ENCODE measurements at regions not wholly inside any gene's neighbourhood (a gene's known extent, or its start where the extent isn't known, plus 50 kb on each side); places are given as distances from the start of the nearest gene placed in this dataset.

DNA sequence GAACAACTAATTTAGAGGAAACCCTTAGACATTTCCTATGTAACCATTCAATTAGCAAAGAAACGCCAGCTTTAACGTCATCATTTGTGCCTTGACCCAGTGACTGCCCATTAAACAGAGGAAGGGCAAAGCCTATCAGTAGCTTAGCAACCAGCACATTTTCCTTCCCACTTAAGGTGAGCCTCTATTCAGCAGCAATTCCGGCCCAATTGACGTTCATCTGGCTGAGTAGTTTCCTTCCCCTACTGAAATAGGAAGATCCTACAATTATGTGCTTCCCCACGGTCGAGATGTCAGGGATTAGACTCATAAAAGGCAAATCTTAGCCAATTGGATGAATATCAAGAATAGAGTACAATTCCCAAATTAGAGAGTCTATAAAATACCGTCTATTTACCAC is 482.1 kb upstream of the ADAMTS5 start:
- DNase-seq: no peak

DNA sequence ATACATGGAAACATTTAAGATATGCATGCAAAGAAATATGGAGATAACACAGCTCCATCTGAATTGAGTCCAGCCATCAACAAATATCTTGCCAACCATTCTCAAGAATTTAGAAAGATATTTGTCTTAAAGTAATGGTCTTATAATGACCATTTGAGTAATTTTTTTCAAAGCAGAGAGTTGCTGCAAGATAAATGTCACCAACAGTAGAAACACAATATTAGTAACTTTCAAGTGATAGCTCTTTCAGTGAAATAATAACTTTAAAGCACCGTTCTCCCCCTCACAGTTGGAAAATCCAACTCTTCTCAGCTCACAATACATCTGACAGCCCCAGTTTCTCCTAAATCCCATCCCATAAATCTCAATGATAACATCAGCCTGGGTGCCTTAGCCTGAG is 481.0 kb upstream of the ADAMTS5 start:
- no peak for DNase-seq

DNA sequence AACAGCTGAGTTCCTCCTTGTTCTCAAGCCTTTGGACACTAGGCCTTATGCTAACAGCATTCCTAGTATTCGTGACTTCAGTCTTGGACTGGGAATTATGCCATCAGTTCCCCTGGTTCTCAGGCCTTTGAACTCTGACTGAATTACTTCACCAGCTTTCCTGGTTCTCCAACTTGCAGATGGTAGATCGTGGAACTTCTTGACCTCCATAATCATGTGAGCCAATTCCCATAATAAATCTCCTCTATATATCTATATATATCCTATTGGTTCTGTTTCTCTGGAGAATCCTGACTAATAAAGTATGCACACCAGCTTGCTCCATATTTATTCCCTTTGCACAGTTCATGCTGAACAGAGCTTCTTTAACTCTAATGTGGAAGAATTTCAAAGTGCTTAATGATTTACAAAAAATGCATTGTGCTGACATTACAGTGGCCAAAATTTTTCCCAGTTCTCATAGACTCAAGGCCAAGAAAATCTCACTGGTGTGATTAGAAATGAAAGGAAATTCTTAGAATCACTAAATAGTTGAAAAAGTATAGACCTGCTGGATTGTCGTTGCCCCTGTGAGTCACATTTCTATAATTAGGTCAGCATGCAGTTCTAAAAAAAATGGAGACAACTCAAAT is 462.9 kb upstream of the ADAMTS5 start:
- no peak for DNase-seq

DNA sequence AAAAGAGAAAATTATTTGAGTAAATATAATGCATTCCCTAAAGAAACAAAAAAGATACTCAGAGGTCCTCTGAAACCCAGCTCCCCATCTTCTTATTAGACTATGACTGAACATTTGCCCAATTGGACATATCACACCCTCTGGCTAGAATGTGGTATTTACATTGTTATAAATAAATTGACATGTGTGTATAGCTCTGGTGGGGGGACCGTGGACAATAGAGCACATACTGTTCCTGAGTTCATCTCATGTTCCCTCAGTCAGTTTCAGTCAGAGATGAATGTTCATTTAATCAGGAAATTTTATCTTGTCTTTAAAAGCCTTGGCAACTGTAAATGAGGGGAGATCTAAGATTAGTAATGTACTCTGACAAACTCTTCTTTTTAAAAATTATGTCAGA is 459.3 kb upstream of the ADAMTS5 start:
- DNase-seq: no peak

DNA sequence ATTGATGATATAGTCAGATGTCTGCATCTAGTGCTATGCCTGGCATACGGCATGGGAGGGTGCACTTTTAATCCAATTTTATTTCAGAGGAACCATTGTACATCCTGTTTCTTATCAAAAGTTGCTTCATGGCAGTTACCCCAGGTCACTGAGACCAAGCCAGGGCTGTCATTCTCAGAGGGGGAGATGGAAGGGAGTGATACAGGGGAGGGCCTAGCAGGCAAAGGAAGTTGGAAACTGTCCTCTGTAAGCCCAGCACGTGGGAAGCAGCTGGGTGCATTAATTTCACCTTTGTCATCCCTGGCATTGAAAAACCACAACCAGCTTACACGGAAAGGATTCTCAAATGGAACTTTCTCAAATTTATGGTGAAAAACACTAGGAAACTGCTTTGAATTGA is 458.7 kb upstream of the ADAMTS5 start:
- no peak for DNase-seq

DNA sequence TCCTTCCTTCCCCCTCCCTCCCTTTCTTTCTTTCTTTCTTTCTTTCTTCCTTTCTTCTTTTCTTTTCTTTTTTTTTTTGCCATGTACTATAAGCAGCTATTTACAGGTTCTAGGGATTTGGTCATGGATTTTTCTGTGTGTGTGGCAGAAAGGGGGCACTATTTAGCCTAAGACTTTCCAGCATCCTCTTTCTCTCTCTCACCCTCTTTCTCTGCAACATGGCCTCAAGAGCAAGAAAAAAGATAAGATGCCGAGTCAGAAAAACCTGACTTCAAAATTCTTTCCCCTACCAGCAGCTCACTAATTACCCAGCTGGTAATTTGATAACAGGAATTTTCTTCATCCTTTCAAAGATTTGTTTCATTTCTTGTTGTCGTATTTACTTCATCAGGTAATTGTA is 458.3 kb upstream of the ADAMTS5 start:
- no peak for DNase-seq

DNA sequence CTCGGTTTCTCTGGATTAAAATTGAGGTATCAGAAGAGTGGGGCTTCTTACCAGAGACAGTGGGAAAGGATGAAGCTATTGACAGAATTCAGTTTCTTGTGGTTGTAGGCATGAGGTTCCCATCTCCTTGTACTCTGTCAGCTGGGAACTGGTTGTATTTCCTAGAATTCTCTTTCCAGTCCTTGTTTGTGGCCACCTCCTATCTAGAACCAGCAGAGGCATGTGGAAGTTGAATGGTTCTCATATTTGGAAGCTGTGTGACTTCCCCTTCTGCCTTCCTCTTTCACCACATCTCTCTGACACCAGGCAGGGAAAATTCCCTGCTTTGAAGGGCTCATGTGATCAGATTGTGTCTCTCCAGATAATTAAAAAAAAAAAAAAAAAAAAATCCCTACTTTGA is 457.7 kb upstream of the ADAMTS5 start:
- DNase-seq: no peak

DNA sequence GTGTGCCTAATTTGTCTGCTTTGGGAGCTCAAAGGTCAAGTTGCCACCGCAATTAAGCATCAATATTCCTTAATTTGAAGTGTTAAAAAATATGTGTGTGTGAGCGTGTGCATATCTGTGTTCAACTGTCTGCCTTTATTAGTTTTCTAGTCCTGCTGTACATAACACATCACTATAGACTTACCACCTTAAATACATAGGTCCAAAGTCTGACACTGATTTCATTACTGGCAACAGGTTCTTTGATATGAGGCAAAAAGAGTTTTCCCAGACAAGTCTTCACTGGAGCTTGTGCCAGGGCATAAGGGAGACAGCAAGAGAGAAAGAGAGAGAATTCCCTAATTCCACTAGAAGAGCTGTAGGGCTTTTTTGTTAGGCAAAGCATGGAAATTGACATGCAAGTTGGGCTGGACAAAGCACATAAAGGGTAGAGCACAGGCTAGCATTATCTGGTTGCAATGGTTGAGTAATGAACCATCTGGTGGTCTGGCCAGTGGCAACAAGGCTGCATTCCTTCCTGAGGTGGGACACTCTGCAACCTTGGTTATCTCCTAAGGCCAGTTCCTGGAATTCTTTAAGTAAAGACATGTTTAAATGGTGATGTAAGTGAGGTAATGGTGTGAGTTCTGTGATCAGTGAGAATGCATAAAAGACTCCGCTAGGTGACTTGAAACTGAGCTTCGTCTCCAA is 457.2 kb upstream of the ADAMTS5 start:
- no peak for DNase-seq

DNA sequence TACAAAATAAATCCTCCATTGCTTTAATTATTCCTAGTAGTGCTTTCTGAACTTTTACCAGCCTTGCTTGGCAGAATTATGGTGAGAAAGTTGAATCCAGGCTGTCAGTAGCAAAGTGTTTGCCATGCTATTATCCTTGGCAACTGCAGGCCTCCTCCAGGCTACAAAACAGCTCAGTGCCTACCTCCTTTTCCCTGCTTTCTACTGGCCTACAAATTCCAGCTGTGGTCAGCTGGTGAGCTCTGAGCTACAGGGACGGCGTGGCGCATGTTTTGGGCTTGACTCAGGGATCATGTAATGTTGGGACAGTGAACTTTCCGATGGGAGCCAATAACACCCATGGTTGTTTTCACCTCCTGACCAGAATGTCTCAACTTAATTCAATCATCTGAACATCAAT is 456.1 kb upstream of the ADAMTS5 start:
- no peak for DNase-seq

DNA sequence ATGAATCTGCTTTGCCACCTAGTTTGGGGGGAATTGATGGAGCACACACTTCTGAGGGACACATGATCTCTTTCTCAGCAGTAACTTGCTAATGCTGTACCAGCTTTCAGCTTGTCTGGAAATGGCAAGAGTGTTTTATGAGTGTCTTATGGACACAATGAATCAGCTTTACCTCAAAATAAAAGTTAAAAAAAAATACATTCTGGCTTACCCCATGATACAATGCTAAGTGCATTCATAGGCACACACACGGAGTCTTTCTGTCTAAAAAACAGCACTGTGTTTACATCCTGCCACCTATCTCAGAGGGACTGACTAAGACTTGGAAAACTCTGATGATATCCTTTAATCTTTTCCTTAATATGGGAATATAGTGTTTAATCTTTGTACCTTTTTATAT is 455.5 kb upstream of the ADAMTS5 start:
- DNase-seq: no peak

DNA sequence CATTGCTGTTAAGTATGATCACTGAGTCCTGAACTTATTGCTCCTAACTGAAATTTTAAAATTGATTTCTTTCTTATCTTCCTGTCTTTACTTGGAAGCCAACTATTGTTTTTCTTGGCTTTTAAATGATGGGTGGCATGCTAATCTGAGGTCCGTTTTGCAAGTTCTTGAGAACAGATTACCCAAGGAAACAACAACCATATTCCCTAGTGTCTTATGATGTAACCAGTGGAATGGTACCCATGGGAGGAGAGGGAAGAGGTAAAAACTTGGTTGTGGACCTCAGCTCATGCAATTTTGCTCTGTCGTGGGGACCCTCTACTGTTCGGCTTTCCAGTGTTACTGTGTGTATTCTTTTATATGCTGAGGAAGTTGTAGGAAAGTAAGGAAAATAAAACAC is 454.8 kb upstream of the ADAMTS5 start:
- no peak for DNase-seq

DNA sequence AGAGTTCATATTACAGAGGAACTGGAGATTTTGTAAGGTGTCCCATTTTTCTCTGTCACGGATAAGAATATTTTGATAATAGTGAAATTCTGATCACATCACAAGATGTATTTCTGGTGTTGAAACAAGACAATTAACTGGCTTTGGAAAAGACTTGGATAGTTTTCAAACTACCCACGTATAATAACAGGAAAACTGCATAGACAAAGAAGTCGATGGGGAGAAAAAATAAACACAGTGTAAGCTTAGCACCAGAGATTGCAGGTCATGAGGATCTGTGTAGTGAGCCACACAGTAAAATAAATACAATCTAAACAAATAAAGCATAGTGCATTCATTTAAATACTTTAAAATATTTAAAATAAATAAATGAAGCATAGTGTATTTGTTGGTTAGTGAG is 452.3 kb upstream of the ADAMTS5 start:
- no peak for DNase-seq

DNA sequence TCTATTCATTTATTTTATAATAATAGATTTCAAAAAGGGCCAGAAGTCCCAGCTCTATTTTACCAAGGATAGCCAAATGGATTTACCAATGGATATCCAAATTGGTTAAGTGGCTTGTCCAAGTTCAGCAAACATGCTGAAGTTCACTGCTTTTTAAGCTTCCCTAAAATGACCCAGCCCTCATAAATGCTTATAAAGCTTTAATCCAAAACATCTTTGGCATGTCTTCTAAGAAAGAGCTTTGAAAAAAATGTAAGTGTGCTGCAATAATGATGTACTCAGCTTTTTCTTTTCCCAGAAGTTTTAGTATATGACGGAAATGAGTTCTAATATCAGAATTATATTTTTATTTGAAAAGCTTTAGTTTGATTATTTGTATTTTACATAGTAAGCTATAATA is 451.5 kb upstream of the ADAMTS5 start:
- no peak for DNase-seq

DNA sequence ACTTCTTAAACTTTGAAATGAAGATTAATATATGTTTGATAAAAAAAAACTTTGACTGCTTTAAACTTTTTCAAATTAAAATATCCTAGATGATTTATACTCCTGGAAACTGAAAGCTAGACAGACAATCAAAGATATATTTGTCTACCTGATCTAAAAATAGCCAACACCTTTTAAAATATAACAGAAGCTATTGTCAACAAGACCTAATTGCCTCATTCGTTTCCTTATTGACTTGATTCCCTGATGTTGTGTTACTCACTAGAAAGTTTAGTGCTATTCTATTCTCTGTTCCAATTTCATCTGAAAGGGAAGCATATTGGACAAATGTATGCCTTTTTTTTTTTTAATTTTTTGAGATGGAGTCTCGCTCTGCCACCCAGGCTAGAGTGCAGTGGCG is 445.6 kb upstream of the ADAMTS5 start:
- no peak for DNase-seq

DNA sequence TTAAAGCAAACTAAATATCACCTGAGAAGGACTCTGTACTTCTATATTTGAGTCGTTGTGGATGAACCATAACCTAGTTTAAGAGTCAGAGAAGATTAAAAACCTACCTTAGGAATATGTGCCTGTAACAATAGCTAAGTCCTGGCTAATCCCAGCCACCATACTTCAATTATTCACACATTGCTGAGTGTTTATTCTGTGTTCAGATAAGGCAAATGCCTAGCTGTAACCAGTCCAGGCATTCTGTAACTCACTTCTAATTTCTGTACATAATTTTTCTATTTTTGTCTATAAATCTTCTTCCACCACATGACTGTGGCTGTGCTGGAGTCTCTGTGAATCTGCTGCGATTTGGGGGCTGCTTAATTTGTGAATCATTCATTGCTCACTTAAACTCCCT is 441.9 kb upstream of the ADAMTS5 start:
- no peak for DNase-seq

DNA sequence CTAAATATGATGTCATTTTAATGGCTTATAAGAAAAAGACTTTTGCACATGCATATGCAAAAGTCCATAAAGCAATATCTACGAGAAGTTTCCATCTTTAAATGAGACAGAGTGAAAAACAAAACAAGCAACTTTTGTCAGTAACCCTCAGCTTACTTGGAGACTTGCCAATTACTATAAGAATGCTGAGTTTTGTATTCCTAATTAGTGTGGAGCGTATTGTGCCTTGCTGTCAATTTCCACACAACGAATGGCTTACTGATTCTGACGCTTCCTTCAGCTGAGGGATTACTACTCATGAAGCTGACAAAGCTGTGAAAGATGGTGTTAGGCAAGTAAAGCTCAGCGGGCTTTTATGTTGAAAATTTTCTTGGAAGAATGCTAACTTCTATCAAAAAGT is 440.4 kb upstream of the ADAMTS5 start:
- no peak for DNase-seq

DNA sequence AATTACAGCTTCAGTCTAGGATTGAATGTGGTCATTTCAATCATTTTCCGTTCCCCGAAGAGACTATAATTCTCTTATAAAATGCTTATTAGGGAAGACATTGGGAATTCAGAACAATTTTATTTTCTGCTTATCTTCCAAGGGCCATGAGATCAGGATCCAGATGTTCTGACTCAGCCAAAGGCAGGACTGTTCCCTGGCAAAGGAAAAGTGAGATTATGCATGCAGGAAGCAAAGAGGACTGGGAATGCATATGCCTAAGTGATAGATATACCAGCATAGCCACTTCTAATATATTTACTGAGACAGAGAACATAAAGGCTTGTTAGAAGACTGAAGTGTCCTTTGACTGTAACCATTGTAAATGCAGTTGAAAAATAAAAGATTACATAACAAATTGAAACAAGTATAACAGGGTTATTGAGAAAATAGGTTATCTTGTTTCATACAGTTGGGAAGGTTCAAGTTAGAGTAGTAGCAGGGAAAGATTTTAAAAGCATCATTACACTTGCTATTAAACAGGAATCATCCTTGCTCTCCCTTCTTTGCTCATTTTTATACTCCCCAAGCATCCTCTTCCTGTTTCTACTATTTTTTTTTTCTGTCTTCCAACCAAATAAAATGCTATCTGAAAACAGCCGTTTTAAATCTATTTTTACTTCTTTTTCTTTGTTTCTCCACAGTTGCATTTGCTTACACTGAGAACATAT is 439.6 kb upstream of the ADAMTS5 start:
- no peak for DNase-seq

DNA sequence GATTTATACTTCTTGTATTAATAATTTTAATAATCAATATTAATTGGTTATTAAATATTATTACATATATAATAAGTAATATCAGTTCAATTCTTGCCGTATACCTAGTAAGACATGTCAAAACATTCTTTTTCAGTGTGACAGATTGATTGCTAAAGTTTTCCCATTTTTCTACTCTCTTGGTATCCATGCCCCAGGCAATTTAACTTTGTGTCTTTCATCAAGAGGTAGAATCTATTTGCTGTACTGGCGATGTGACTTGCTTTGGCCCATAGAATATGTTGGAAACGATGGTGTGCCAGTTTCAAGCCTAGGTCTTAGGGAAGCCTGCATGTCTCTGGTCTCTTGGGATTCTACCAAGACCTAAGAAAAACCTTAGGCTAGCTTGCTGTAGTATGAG is 436.1 kb upstream of the ADAMTS5 start:
- no peak for DNase-seq

DNA sequence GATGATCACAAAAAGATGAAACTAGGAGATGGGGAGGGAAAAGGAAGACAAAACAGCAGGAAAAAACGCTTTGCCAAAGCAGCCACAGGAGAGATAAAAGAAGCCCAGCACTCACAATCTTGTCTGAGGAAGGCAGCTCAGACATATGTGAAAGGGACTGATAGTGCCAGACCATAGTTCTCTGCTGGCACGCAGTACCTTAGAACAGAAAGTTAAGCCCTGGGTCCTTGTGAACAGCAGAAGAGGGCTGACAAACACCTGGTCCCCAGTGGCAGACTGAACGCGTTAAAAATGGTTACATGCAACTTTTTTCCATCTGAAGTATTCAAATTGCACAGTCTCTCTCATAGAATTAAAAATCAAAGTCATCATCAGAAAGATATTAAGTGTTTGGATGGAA is 433.2 kb upstream of the ADAMTS5 start:
- no peak for DNase-seq

DNA sequence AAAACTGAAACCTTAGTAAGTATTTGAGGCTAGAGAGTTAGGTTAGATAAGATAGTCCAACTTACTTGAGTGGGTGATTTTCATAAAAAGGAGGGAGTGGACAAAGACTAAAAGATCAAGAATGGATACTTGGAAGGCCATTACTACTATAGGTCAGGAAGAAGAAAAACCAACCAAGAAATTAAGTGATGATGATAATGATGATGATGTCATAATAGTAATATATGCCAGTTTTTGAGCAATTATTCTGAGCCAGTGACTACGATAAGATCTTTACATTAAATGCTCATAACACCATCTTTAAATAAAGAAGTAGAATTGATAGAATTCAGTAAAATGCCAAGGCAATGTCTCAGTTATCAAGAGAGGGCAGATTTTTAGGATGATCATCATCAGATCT is 430.7 kb upstream of the ADAMTS5 start:
- DNase-seq: no peak

DNA sequence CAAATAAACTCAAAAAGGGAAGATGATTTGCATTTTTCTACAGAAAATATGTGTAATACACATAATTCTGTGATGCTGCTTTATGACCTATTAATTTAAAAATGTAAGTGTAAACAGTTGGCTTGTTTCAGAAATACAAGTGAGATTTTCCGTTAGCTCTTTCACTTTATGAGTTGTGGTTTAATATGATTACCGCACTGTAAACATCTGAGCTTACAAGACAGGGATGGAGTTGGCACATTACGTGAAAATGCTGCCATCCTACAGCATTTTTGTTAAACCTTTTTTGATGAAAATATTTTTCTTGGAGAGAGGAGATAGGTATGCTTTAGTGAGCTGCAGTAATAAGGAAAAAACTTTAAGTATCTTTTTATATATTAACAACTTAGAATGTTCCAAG is 426.8 kb upstream of the ADAMTS5 start:
- no peak for DNase-seq

DNA sequence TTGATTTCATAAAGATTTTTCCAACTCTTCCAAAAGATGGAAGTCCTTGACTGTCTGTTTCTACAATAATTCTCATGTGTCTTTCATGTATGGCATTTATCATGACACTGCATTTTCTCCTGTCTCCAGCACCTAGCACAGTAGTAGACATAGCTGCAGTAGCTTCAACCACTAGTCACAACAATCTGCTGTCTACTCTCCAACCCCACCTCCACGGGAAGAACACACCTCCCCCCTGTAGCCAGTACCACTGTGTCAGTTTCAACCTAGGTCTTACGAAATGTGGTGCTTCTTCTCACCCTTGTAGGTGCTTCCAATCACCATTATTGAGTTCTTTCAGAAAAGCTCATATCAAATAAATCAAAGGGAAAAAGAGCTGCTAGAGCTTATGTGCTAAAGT is 425.1 kb upstream of the ADAMTS5 start:
- no peak for DNase-seq

DNA sequence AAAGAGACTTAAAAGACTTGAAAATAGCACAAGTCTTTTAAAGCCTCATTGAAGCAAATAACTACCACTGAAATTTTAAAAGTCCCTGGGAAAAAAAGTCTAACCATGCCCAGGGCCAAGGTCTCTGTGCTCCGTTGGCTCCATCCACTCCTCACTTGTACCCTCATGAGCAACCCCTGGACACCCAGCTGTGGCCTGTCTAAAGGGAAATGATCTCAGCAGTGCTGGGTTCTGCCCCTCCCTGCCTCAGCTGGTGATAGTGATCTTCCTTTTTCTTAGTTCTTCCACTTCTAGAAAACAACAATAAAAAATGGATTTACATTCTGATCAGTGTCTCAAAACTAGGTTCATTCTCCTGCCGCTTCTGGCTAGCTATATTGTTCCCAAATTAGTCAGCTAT is 423.5 kb upstream of the ADAMTS5 start:
- no peak for DNase-seq

DNA sequence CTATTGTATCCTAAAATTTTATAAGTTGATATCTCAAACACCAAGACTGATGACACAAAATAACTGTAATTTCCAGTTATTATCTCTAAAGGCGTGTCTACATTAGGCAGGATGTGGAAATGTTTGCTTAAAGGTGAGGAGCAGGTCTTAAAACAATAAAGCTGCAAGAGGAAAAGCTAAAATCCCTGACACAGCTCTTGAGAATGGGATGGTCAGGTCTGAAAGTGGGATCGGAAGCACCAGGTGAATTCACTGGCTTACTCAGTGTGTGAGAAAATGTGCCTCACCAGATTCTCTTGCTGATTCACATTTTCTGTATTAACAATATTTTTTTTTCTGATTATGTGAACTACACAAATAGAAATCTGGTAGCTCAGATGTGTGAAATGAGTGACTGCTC is 421.9 kb upstream of the ADAMTS5 start:
- DNase-seq: no peak

DNA sequence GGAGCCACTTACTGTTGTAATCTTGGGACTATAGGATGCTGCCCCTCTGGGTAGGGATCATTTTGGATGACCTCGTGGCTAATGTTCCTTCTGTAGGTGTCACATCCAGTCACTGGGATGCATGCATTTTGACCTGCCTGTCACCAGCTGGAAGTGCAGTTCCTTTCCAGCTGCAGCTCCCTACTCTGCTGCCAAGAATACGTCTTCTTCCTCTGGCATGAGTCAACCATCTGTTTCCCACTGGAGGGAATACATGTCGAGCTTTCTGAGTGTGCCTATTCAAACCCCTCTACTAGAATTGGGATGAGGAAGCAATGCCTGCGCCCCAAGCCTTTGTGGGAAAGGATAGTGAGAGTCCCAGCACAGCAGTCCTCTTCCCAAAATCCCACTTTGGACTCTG is 415.5 kb upstream of the ADAMTS5 start:
- DNase-seq: no peak

Measured in KG1 (cell line).